SK-N-SH (cell line): ENCODE measurements at regions not wholly inside any gene's neighbourhood (a gene's known extent, or its start where the extent isn't known, plus 50 kb on each side); places are given as distances from the start of the nearest gene placed in this dataset.

Experiments used
- CTCF ChIA-PET: fragments of 300-600, 350-600 bp; formaldehyde crosslinking; extraction: SDS; loops from one replicate; lab custom pipeline; 2021; lab: Yijun Ruan, JAX
- POLR2A ChIA-PET: fragments of 350-600 bp; sonication (Branson Sonifier 250); formaldehyde crosslinking; extraction: SDS; loops from one replicate; lab custom pipeline; 2020; ENCODE audit warnings: antibody characterized with exemption, inconsistent platforms; lab: Yijun Ruan, JAX
- DNase-seq: peaks from one replicate; pipeline ENCODE4 v3.0.0; 2012
- H2AFZ ChIP-seq: fragments of 200-600 bp; sonication (generic); 2 replicates; pipeline ENCODE4 v1.8.1; 2016; ENCODE audit warnings: antibody characterized with exemption, mild to moderate bottlenecking, low read depth
- H3F3A ChIP-seq: fragments of 200-600 bp; sonication (generic); replicated peaks from 2 replicates; pipeline ENCODE3; 2016; ENCODE audit warnings: antibody characterized with exemption, mild to moderate bottlenecking; ENCODE audit not compliant: insufficient read depth
- H3K27ac ChIP-seq, 2 experiments: fragments of 200-500 bp in 1 of 2; fragments of 200-600 bp in 1 of 2; sonication (Bioruptor generic) in 1 of 2; sonication (generic), shearing (Covaris generic) in 1 of 2; 2 replicates each; pipeline versions ENCODE4 v1.5.1 to v1.6.1; 2014 to 2016; ENCODE audit warnings: low read depth in 2 of 2, inconsistent platforms in 1 of 2, low read length in 1 of 2, mild to moderate bottlenecking in 1 of 2, mixed read lengths in 1 of 2
- H3K27me3 ChIP-seq: fragments of 200-600 bp; sonication (generic), shearing (Covaris generic); 2 replicates; pipeline ENCODE4 v1.6.1; 2016; ENCODE audit warnings: mixed run types; ENCODE audit not compliant: insufficient read depth
- H3K36me3 ChIP-seq, 2 experiments: fragments of 200-500 bp in 1 of 2; fragments of 200-600 bp in 1 of 2; sonication (Bioruptor generic) in 1 of 2; sonication (generic) in 1 of 2; replicated peaks in 1 of 2; 2 replicates each; pipeline versions ENCODE3 to v1.5.1; 2014 to 2016; ENCODE audit warnings: low read length in 1 of 2, mild to moderate bottlenecking in 1 of 2; ENCODE audit not compliant: insufficient read depth in 2 of 2, control insufficient read depth in 1 of 2
- H3K4me1 ChIP-seq, 2 experiments: fragments of 200-500 bp in 1 of 2; fragments of 200-600 bp in 1 of 2; sonication (Bioruptor generic) in 1 of 2; sonication (generic), shearing (Covaris generic) in 1 of 2; 2 replicates each; pipeline versions ENCODE4 v1.5.1 to v1.6.1; 2014 to 2016; ENCODE audit warnings: low read depth in 1 of 2, low read length in 1 of 2, mixed run types in 1 of 2; ENCODE audit not compliant: insufficient read depth in 2 of 2, control insufficient read depth in 1 of 2
- H3K4me2 ChIP-seq: fragments of 200-600 bp; sonication (generic), shearing (Covaris generic); 2 replicates; pipeline ENCODE4 v1.6.1; 2017; ENCODE audit warnings: mixed run types
- H3K4me3 ChIP-seq, 2 experiments: fragments of 200-500 bp in 1 of 2; fragments of 200-600 bp in 1 of 2; sonication (Bioruptor generic) in 1 of 2; sonication (generic), shearing (Covaris generic) in 1 of 2; 2 replicates each; pipeline versions ENCODE4 v1.5.1 to v1.8.1; 2014 to 2016; ENCODE audit warnings: low read depth in 2 of 2, inconsistent platforms in 1 of 2, low read length in 1 of 2, mild to moderate bottlenecking in 1 of 2, mixed read lengths in 1 of 2, moderate library complexity in 1 of 2
- H3K79me2 ChIP-seq: fragments of 200-600 bp; sonication (generic); 2 replicates; pipeline ENCODE4 v1.8.1; 2017; ENCODE audit warnings: mild to moderate bottlenecking; ENCODE audit not compliant: insufficient read depth
- H3K9ac ChIP-seq: fragments of 200-600 bp; sonication (generic); 2 replicates; pipeline ENCODE4 v1.6.1; 2017; ENCODE audit warnings: mixed run types
- H3K9me2 ChIP-seq: fragments of 200-600 bp; sonication (generic); 2 replicates; pipeline ENCODE4 v1.6.1; 2017; ENCODE audit warnings: mixed run types
- H3K9me3 ChIP-seq: fragments of 200-600 bp; sonication (generic); 2 replicates; pipeline ENCODE4 v1.6.1; 2017; ENCODE audit warnings: mixed run types, mild to moderate bottlenecking, moderate library complexity
- H4K20me1 ChIP-seq: fragments of 200-600 bp; sonication (generic); 2 replicates; pipeline ENCODE4 v1.6.1; 2017; ENCODE audit warnings: mild to moderate bottlenecking, mixed run types; ENCODE audit not compliant: insufficient read depth
- CTCF ChIP-seq: fragments of 200-600 bp; sonication (generic); IDR thresholded peaks from 2 replicates; pipeline ENCODE4 v1.6.1; 2017; ENCODE audit warnings: antibody characterized with exemption, mild to moderate bottlenecking, moderate library complexity
- ELF1 ChIP-seq: IDR thresholded peaks from 2 replicates; pipeline ENCODE4 v1.4.0; 2012
- EZH2phosphoT487 ChIP-seq: fragments of 200-600 bp; sonication (generic); IDR thresholded peaks from 2 replicates; pipeline ENCODE4 v1.6.1; 2017; ENCODE audit warnings: low read depth, mixed run types, mild to moderate bottlenecking, antibody characterized with exemption, moderate library complexity, borderline replicate concordance
- GATA2 ChIP-seq: sonication (generic); formaldehyde crosslinking; IDR thresholded peaks from 2 replicates; pipeline ENCODE4 v1.5.0; 2020; ENCODE audit warnings: mild to moderate bottlenecking, missing genetic modification reagents
- JUND ChIP-seq: IDR thresholded peaks from 2 replicates; pipeline ENCODE4 v1.4.0; 2012
- NRF1 ChIP-seq: IDR thresholded peaks from 2 replicates; pipeline ENCODE4 v1.6.1; 2012; ENCODE audit warnings: low read depth, mild to moderate bottlenecking, low read length
- RAD21 ChIP-seq: IDR thresholded peaks from 2 replicates; pipeline ENCODE4 v1.6.1; 2012; ENCODE audit warnings: mild to moderate bottlenecking, low read length
- RCOR1 ChIP-seq: fragments of 150-350 bp; IDR thresholded peaks from 2 replicates; pipeline ENCODE4 v1.6.1; 2017; ENCODE audit warnings: antibody characterized with exemption, low read length
- REST ChIP-seq: IDR thresholded peaks from 2 replicates; pipeline ENCODE4 v1.6.1; 2012; ENCODE audit warnings: mild to moderate bottlenecking, low read depth, low read length, moderate library complexity
- RFX5 ChIP-seq: IDR thresholded peaks from 2 replicates; pipeline ENCODE4 v1.6.1; 2012; ENCODE audit warnings: mild to moderate bottlenecking, improper control_type of control experiment, low read length
- SIN3A ChIP-seq: IDR thresholded peaks from 2 replicates; pipeline ENCODE4 v1.6.1; 2012; ENCODE audit warnings: low read depth, mild to moderate bottlenecking, low read length, moderate library complexity, borderline replicate concordance
- SMC3 ChIP-seq: IDR thresholded peaks from 2 replicates; pipeline ENCODE4 v1.6.1; 2012; ENCODE audit warnings: low read depth, low read length, improper control_type of control experiment
- TAF1 ChIP-seq: IDR thresholded peaks from 2 replicates; pipeline ENCODE4 v1.6.1; 2012; ENCODE audit warnings: low read depth, mild to moderate bottlenecking, low read length, moderate library complexity, borderline replicate concordance
- TCF12 ChIP-seq: IDR thresholded peaks from 2 replicates; pipeline ENCODE4 v1.4.0; 2012
- YY1 ChIP-seq: IDR thresholded peaks from 2 replicates; pipeline ENCODE4 v1.4.0; 2012; ENCODE audit warnings: low read depth, mild to moderate bottlenecking
- WGBS: methylation state at CpG from one replicate; pipeline ENCODE4 v1.1.6; 2017; ENCODE audit warnings: low lambda C conversion rate; 5-methylcytosine and 5-hydroxymethylcytosine counted together
- TF ChIP-seq, protein P1 (sequence below): fragments of 150-350 bp; IDR thresholded peaks from 2 replicates; pipeline ENCODE4 v1.6.1; 2017; ENCODE audit warnings: antibody characterized with exemption, low read length, low read depth, borderline replicate concordance
- TF ChIP-seq, protein P2 (sequence below): IDR thresholded peaks from 2 replicates; pipeline ENCODE4 v1.4.0; 2012; ENCODE audit warnings: low read depth, borderline replicate concordance
- TF ChIP-seq, protein P3 (sequence below): fragments of 150-350 bp; IDR thresholded peaks from 2 replicates; pipeline ENCODE4 v1.6.1; 2016; ENCODE audit warnings: mild to moderate bottlenecking, low read depth, low read length

- TF ChIP-seq RAD21 (no peak), GATA2 (no peak), YY1 (no peak), SIN3A (no peak), CTCF (no peak), RFX5 (no peak), TAF1 (no peak), REST (no peak)
Observed at GRCh38 chr5:164132358-164132757, 626.9 kb downstream of the MAT2B start (continued).

DNA sequence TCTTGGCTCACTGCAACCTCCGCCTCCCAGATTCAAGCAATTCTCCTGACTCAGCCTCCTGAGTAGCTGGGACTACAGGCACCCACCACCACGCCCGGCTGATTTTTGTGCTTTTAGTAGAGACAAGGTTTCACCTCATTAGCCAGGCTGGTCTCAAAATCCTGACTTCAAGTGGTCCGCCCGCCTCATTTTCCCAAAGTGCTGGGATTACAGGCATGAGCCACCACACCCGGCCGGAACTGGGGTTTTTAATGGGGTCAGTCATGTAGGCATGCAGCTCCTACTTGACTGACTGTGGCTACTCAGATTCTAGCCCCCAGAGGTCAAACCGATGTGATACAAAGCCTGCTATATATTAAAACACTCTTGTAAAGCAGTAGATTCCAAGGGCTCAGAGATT is 631.7 kb downstream of the MAT2B start:
- H3K4me2 ChIP-seq: no peak overlapping the region
- no peak overlapping the region for H3K27ac ChIP-seq
- H3K4me3 ChIP-seq: no peak overlapping the region
- no peaks in the 10 kb centered on the region for H3K79me2 ChIP-seq
- no peaks in the 10 kb centered on the region for H3F3A ChIP-seq
- ChIA-PET CTCF (no interaction called here), POLR2A (no interaction called here)
- no peaks in the 10 kb centered on the region for H3K36me3 ChIP-seq
- H3K4me1 ChIP-seq: no peaks in the 10 kb centered on the region
- no peaks in the 10 kb centered on the region for H4K20me1 ChIP-seq
- no peaks in the 10 kb centered on the region; the same call in 1 of the 2 replicates for H3K9me2 ChIP-seq
- 85% methylated on average over 7 of the region's 8 CpGs for WGBS
- no peak for DNase-seq
- no peaks in the 10 kb centered on the region for H3K27me3 ChIP-seq
- no peak overlapping the region for H2AFZ ChIP-seq
- H3K9me3 ChIP-seq: no peaks in the 10 kb centered on the region
- no peak overlapping the region for H3K9ac ChIP-seq
- TF ChIP-seq ELF1 (no peak), SMC3 (no peak), RCOR1 (no peak), TCF12 (no peak), NRF1 (no peak), EZH2phosphoT487 (no peak), RAD21 (no peak), REST (no peak), GATA2 (no peak), JUND (no peak)
- TF ChIP-seq, protein P1, sequence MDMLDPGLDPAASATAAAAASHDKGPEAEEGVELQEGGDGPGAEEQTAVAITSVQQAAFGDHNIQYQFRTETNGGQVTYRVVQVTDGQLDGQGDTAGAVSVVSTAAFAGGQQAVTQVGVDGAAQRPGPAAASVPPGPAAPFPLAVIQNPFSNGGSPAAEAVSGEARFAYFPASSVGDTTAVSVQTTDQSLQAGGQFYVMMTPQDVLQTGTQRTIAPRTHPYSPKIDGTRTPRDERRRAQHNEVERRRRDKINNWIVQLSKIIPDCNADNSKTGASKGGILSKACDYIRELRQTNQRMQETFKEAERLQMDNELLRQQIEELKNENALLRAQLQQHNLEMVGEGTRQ: no peak
- TF ChIP-seq, protein P2, sequence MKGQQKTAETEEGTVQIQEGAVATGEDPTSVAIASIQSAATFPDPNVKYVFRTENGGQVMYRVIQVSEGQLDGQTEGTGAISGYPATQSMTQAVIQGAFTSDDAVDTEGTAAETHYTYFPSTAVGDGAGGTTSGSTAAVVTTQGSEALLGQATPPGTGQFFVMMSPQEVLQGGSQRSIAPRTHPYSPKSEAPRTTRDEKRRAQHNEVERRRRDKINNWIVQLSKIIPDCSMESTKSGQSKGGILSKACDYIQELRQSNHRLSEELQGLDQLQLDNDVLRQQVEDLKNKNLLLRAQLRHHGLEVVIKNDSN: no peak
- TF ChIP-seq, protein P3, sequence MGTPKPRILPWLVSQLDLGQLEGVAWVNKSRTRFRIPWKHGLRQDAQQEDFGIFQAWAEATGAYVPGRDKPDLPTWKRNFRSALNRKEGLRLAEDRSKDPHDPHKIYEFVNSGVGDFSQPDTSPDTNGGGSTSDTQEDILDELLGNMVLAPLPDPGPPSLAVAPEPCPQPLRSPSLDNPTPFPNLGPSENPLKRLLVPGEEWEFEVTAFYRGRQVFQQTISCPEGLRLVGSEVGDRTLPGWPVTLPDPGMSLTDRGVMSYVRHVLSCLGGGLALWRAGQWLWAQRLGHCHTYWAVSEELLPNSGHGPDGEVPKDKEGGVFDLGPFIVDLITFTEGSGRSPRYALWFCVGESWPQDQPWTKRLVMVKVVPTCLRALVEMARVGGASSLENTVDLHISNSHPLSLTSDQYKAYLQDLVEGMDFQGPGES: no peak
